ENCODE measurements at regions not wholly inside any gene's neighbourhood (a gene's known extent, or its start where the extent isn't known, plus 50 kb on each side); places are given as distances from the start of the nearest gene placed in this dataset.
"Not testable (repeated sequence)": the region's sequence is repeated elsewhere in the genome, so short reads cannot be mapped to it uniquely, and the experiment has no call there.

- not testable (repeated sequence) for H3K9ac ChIP-seq (ENCODE audit: low read depth, low read length); H3K9me3 ChIP-seq (ENCODE audit: control insufficient read depth, insufficient read depth, low read length); H3K4me1 ChIP-seq (ENCODE audit: insufficient read depth, low read length); H3K36me3 ChIP-seq (ENCODE audit: insufficient read depth, low read length)
Observed at GRCh38 chr4:4032801-4033605, 193.7 kb downstream of the OTOP1 start.

GRCh38 chr4:4037399-4038138 lies 189.2 kb downstream of the OTOP1 start:
- not testable (repeated sequence) for H3K36me3 ChIP-seq (ENCODE audit: insufficient read depth, low read length); H3K4me1 ChIP-seq (ENCODE audit: insufficient read depth, low read length)

GRCh38 chr4:4045823-4046222 lies 180.9 kb downstream of the OTOP1 start:
- not testable (repeated sequence) for H3K4me1 ChIP-seq (ENCODE audit: insufficient read depth, low read length); H3K36me3 ChIP-seq (ENCODE audit: insufficient read depth, low read length); H3K9me3 ChIP-seq (ENCODE audit: control insufficient read depth, insufficient read depth, low read length)
- H3K9ac ChIP-seq (ENCODE audit: low read depth, low read length): peak overlapping the region; percentile 11; the same call in 1 of the 2 replicates

More at GRCh38 chr4:4037399-4038138, 189.2 kb downstream of the OTOP1 start:
- H3K9me3 ChIP-seq (ENCODE audit: control insufficient read depth, insufficient read depth, low read length); H3K9ac ChIP-seq (ENCODE audit: low read depth, low read length): not testable (repeated sequence)

GRCh38 chr4:4046686-4047085 lies 180.0 kb downstream of the OTOP1 start:
- H3K9ac ChIP-seq (ENCODE audit: low read depth, low read length): peak overlapping the region; percentile 19; the same call in 1 of the 2 replicates
- not testable (repeated sequence) for H3K4me1 ChIP-seq (ENCODE audit: insufficient read depth, low read length); H3K9me3 ChIP-seq (ENCODE audit: control insufficient read depth, insufficient read depth, low read length); H3K36me3 ChIP-seq (ENCODE audit: insufficient read depth, low read length)

GRCh38 chr4:4047202-4047601 lies 179.5 kb downstream of the OTOP1 start:
- peak overlapping the region; percentile 58; the same call in 1 of the 2 replicates for H3K9ac ChIP-seq (ENCODE audit: low read depth, low read length)
- not testable (repeated sequence) for H3K4me1 ChIP-seq (ENCODE audit: insufficient read depth, low read length); H3K36me3 ChIP-seq (ENCODE audit: insufficient read depth, low read length); H3K9me3 ChIP-seq (ENCODE audit: control insufficient read depth, insufficient read depth, low read length)

GRCh38 chr4:4048227-4048626 lies 178.5 kb downstream of the OTOP1 start:
- not testable (repeated sequence) for H3K36me3 ChIP-seq (ENCODE audit: insufficient read depth, low read length)
- peak overlapping the region; percentile 58; the same call in 1 of the 2 replicates for H3K9ac ChIP-seq (ENCODE audit: low read depth, low read length)

GRCh38 chr4:4050781-4051180 lies 175.9 kb downstream of the OTOP1 start:
- H3K4me1 ChIP-seq (ENCODE audit: insufficient read depth, low read length); H3K36me3 ChIP-seq (ENCODE audit: insufficient read depth, low read length); H3K9ac ChIP-seq (ENCODE audit: low read depth, low read length); H3K9me3 ChIP-seq (ENCODE audit: control insufficient read depth, insufficient read depth, low read length): not testable (repeated sequence)

More at GRCh38 chr4:4048227-4048626, 178.5 kb downstream of the OTOP1 start:
- not testable (repeated sequence) for H3K4me1 ChIP-seq (ENCODE audit: insufficient read depth, low read length); H3K9me3 ChIP-seq (ENCODE audit: control insufficient read depth, insufficient read depth, low read length)

- H3K9ac ChIP-seq (ENCODE audit: low read depth, low read length); H3K4me1 ChIP-seq (ENCODE audit: insufficient read depth, low read length); H3K36me3 ChIP-seq (ENCODE audit: insufficient read depth, low read length); H3K9me3 ChIP-seq (ENCODE audit: control insufficient read depth, insufficient read depth, low read length): not testable (repeated sequence)
Observed at GRCh38 chr4:4052933-4053332, 173.8 kb downstream of the OTOP1 start.

GRCh38 chr4:4057226-4057625 lies 169.5 kb downstream of the OTOP1 start:
- not testable (repeated sequence) for H3K4me1 ChIP-seq (ENCODE audit: insufficient read depth, low read length)

GRCh38 chr4:4084171-4084570 lies 142.6 kb downstream of the OTOP1 start:
- H3K9ac ChIP-seq (ENCODE audit: low read depth, low read length); H3K9me3 ChIP-seq (ENCODE audit: control insufficient read depth, insufficient read depth, low read length); H3K4me1 ChIP-seq (ENCODE audit: insufficient read depth, low read length): not testable (repeated sequence)

More at GRCh38 chr4:4057226-4057625, 169.5 kb downstream of the OTOP1 start:
- H3K9ac ChIP-seq (ENCODE audit: low read depth, low read length); H3K9me3 ChIP-seq (ENCODE audit: control insufficient read depth, insufficient read depth, low read length); H3K36me3 ChIP-seq (ENCODE audit: insufficient read depth, low read length): not testable (repeated sequence)

GRCh38 chr4:4089716-4090419 lies 136.9 kb downstream of the OTOP1 start:
- H3K9me3 ChIP-seq (ENCODE audit: control insufficient read depth, insufficient read depth, low read length); H3K4me1 ChIP-seq (ENCODE audit: insufficient read depth, low read length); H3K9ac ChIP-seq (ENCODE audit: low read depth, low read length); H3K36me3 ChIP-seq (ENCODE audit: insufficient read depth, low read length): not testable (repeated sequence)

More at GRCh38 chr4:4084171-4084570, 142.6 kb downstream of the OTOP1 start:
- not testable (repeated sequence) for H3K36me3 ChIP-seq (ENCODE audit: insufficient read depth, low read length)

GRCh38 chr4:4090720-4091119 lies 136.0 kb downstream of the OTOP1 start:
- H3K36me3 ChIP-seq (ENCODE audit: insufficient read depth, low read length); H3K9ac ChIP-seq (ENCODE audit: low read depth, low read length): not testable (repeated sequence)

GRCh38 chr4:4092159-4092558 lies 134.6 kb downstream of the OTOP1 start:
- H3K9me3 ChIP-seq (ENCODE audit: control insufficient read depth, insufficient read depth, low read length); H3K36me3 ChIP-seq (ENCODE audit: insufficient read depth, low read length); H3K9ac ChIP-seq (ENCODE audit: low read depth, low read length); H3K4me1 ChIP-seq (ENCODE audit: insufficient read depth, low read length): not testable (repeated sequence)

More at GRCh38 chr4:4090720-4091119, 136.0 kb downstream of the OTOP1 start:
- not testable (repeated sequence) for H3K9me3 ChIP-seq (ENCODE audit: control insufficient read depth, insufficient read depth, low read length); H3K4me1 ChIP-seq (ENCODE audit: insufficient read depth, low read length)

GRCh38 chr4:4099610-4100009 lies 127.1 kb downstream of the OTOP1 start:
- not testable (repeated sequence) for H3K36me3 ChIP-seq (ENCODE audit: insufficient read depth, low read length); H3K4me1 ChIP-seq (ENCODE audit: insufficient read depth, low read length); H3K9me3 ChIP-seq (ENCODE audit: control insufficient read depth, insufficient read depth, low read length); H3K9ac ChIP-seq (ENCODE audit: low read depth, low read length)

All from ES-I3 (cell line).